Omental fat pad (tissue), 3 donors: ENCODE measurements at regions not wholly inside any gene's neighbourhood (a gene's known extent, or its start where the extent isn't known, plus 50 kb on each side); places are given as distances from the start of the nearest gene placed in this dataset.

Experiments used
- ATAC-seq: fragments of 150-250 bp; one replicate; pipeline ENCODE4 v1.9.1; 2016; ENCODE audit warnings: mild to moderate bottlenecking, moderate library complexity; ENCODE audit not compliant: low FRiP score
- DNase-seq: peaks from one replicate; pipeline ENCODE4 v3.0.0-alpha.2; 2019; ENCODE audit warnings: low spot score
- CTCF ChIP-seq, 3 donors: fragments of 450-650 bp; IDR thresholded peaks; one replicate each; pipeline ENCODE4 v1.5.1; 2016 to 2017; ENCODE audit warnings: antibody characterized with exemption in 3 of 3, mild to moderate bottlenecking in 3 of 3, moderate library complexity in 2 of 3

GRCh38 chr5:136491806-136492205 lies 126.5 kb upstream of the TRPC7 start:
- DNase-seq (no peak), ATAC-seq (no peak)
- TF ChIP-seq CTCF (IDR thresholded peaks at IDR 0.05): no peak

GRCh38 chr5:136484808-136485325 lies 119.5 kb upstream of the TRPC7 start:
- TF ChIP-seq CTCF (IDR thresholded peaks at IDR 0.05): no peak
- ATAC-seq (no peak), DNase-seq (no peak)

GRCh38 chr5:136482206-136482605 lies 116.9 kb upstream of the TRPC7 start:
- DNase-seq: no peak
- TF ChIP-seq CTCF (IDR thresholded peaks at IDR 0.05): no peak
- no peak for ATAC-seq

GRCh38 chr5:136474466-136474865 lies 109.1 kb upstream of the TRPC7 start:
- TF ChIP-seq CTCF (IDR thresholded peaks at IDR 0.05): no peak
- DNase-seq (no peak), ATAC-seq (no peak)

GRCh38 chr5:136467632-136468031 lies 102.3 kb upstream of the TRPC7 start:
- DNase-seq (no peak), ATAC-seq (no peak)
- no peak for TF ChIP-seq CTCF (IDR thresholded peaks at IDR 0.05)

- no peak for ATAC-seq
- no peak for DNase-seq
- TF ChIP-seq CTCF (IDR thresholded peaks at IDR 0.05): no peak
These were observed 100.7 kb upstream of the TRPC7 start for GRCh38 chr5:136466041-136466415.

GRCh38 chr5:136458481-136458880 lies 93.1 kb upstream of the TRPC7 start:
- no peak for ATAC-seq

More at GRCh38 chr5:136458481-136458880, 93.1 kb upstream of the TRPC7 start:
- TF ChIP-seq CTCF (IDR thresholded peaks at IDR 0.05): no peak
- no peak for DNase-seq
